HEK293 (cell line): ENCODE measurements at regions not wholly inside any gene's neighbourhood (a gene's known extent, or its start where the extent isn't known, plus 50 kb on each side); places are given as distances from the start of the nearest gene placed in this dataset.

ENCODE experiments used
- CTCF ChIA-PET: fragments of 350-600 bp; formaldehyde crosslinking; extraction: SDS; loops from one replicate; lab custom pipeline; 2021; ENCODE audit warnings: antibody characterized with exemption; lab: Yijun Ruan, JAX
- POLR2A ChIA-PET: fragments of 300-600 bp; formaldehyde crosslinking; extraction: SDS; loops from one replicate; lab custom pipeline; 2020; ENCODE audit warnings: antibody characterized with exemption, inconsistent platforms; lab: Yijun Ruan, JAX
- H3K27ac ChIP-seq: fragments of 200-500 bp; sonication (Bioruptor generic); 2 replicates; pipeline ENCODE4 v1.5.1; 2014; ENCODE audit warnings: low read depth, low read length, control low read depth, inconsistent platforms; ENCODE audit errors: extremely low read depth
- H3K36me3 ChIP-seq, 2 experiments: fragments of 200-500 bp in 1 of 2; sonication (Bioruptor generic) in 1 of 2; 1 replicate in 1 of 2; 2 replicates in 1 of 2; pipeline ENCODE4 v1.5.1; 2014 to 2017; ENCODE audit warnings: inconsistent platforms in 2 of 2, low read length in 2 of 2; ENCODE audit not compliant: control insufficient read depth in 2 of 2, insufficient read depth in 1 of 2
- H3K4me1 ChIP-seq: fragments of 200-500 bp; sonication (Bioruptor generic); 2 replicates; pipeline ENCODE4 v1.5.1; 2014; ENCODE audit warnings: mild to moderate bottlenecking, low read length, inconsistent platforms; ENCODE audit not compliant: control insufficient read depth, insufficient read depth
- H3K4me3 ChIP-seq: 2 replicates; pipeline ENCODE4 v1.5.1; 2011; ENCODE audit warnings: low read depth, mild to moderate bottlenecking, control low read depth, low read length, moderate library complexity
- H3K9me3 ChIP-seq: fragments of 200-500 bp; sonication (Bioruptor generic); 2 replicates; pipeline ENCODE4 v1.5.1; 2014; ENCODE audit warnings: low read depth, low read length, inconsistent platforms; ENCODE audit not compliant: control insufficient read depth, insufficient read depth
- KLF16 ChIP-seq: fragments of 450-650 bp; formaldehyde crosslinking; IDR thresholded peaks from 2 replicates; pipeline ENCODE4 v1.5.1; 2017; ENCODE audit warnings: missing biosample characterization, missing genetic modification characterization
- KLF17 ChIP-seq: fragments of 450-650 bp; formaldehyde crosslinking; IDR thresholded peaks from 2 replicates; pipeline ENCODE4 v1.5.1; 2016; ENCODE audit warnings: missing biosample characterization, missing genetic modification characterization
- KLF9 ChIP-seq: fragments of 450-650 bp; formaldehyde crosslinking; IDR thresholded peaks from 2 replicates; pipeline ENCODE4 v1.5.1; 2016; ENCODE audit warnings: missing biosample characterization, missing genetic modification characterization, low read depth
- SCRT1 ChIP-seq: fragments of 450-650 bp; formaldehyde crosslinking; IDR thresholded peaks from 2 replicates; pipeline ENCODE4 v1.5.1; 2016; ENCODE audit warnings: missing biosample characterization, missing genetic modification characterization, borderline replicate concordance
- TRIM28 ChIP-seq: IDR thresholded peaks from 2 replicates; pipeline ENCODE4 v1.6.1; 2011; ENCODE audit warnings: low read length, control low read depth, borderline replicate concordance
- ZBTB7A ChIP-seq: fragments of 450-650 bp; formaldehyde crosslinking; IDR thresholded peaks from 2 replicates; pipeline ENCODE4 v1.5.1; 2016; ENCODE audit warnings: low read depth, missing biosample characterization, missing genetic modification characterization
- ZNF114 ChIP-seq: fragments of 450-650 bp; formaldehyde crosslinking; IDR thresholded peaks from 2 replicates; pipeline ENCODE4 v1.5.0; 2017; ENCODE audit warnings: missing biosample characterization, missing genetic modification characterization
- ZNF155 ChIP-seq: fragments of 450-650 bp; formaldehyde crosslinking; IDR thresholded peaks from 2 replicates; pipeline ENCODE4 v1.5.1; 2016; ENCODE audit warnings: missing biosample characterization, missing genetic modification characterization
- ZNF18 ChIP-seq: fragments of 450-650 bp; formaldehyde crosslinking; IDR thresholded peaks from 2 replicates; pipeline ENCODE4 v1.5.1; 2016; ENCODE audit warnings: missing biosample characterization, missing genetic modification characterization
- ZNF202 ChIP-seq: fragments of 450-650 bp; formaldehyde crosslinking; IDR thresholded peaks from 2 replicates; pipeline ENCODE4 v1.5.1; 2016; ENCODE audit warnings: missing biosample characterization, missing genetic modification characterization, borderline replicate concordance
- ZNF24 ChIP-seq: fragments of 450-650 bp; formaldehyde crosslinking; IDR thresholded peaks from 2 replicates; pipeline ENCODE4 v1.5.1; 2016; ENCODE audit warnings: missing biosample characterization, missing genetic modification characterization
- ZNF248 ChIP-seq: fragments of 450-650 bp; formaldehyde crosslinking; IDR thresholded peaks from 2 replicates; pipeline ENCODE4 v1.5.1; 2017; ENCODE audit warnings: missing biosample characterization, missing genetic modification characterization
- ZNF350 ChIP-seq: fragments of 450-650 bp; formaldehyde crosslinking; IDR thresholded peaks from 2 replicates; pipeline ENCODE4 v1.5.0; 2017; ENCODE audit warnings: missing biosample characterization, mild to moderate bottlenecking, missing genetic modification characterization
- ZNF362 ChIP-seq: fragments of 450-650 bp; formaldehyde crosslinking; IDR thresholded peaks from 2 replicates; pipeline ENCODE4 v1.5.1; 2016; ENCODE audit warnings: missing biosample characterization, missing genetic modification characterization
- ZNF394 ChIP-seq: fragments of 450-650 bp; formaldehyde crosslinking; IDR thresholded peaks from 2 replicates; pipeline ENCODE4 v1.5.1; 2016; ENCODE audit warnings: missing biosample characterization, missing genetic modification characterization, mild to moderate bottlenecking, moderate library complexity, borderline replicate concordance
- ZNF501 ChIP-seq: fragments of 450-650 bp; formaldehyde crosslinking; IDR thresholded peaks from 2 replicates; pipeline ENCODE4 v1.5.1; 2016; ENCODE audit warnings: missing biosample characterization, missing genetic modification characterization
- ZNF513 ChIP-seq: fragments of 450-650 bp; IDR thresholded peaks from 2 replicates; pipeline ENCODE4 v1.5.1; 2018; ENCODE audit warnings: missing biosample characterization, missing genetic modification characterization
- ZNF514 ChIP-seq: fragments of 450-650 bp; formaldehyde crosslinking; IDR thresholded peaks from 2 replicates; pipeline ENCODE4 v1.5.1; 2016; ENCODE audit warnings: missing biosample characterization, missing genetic modification characterization
- ZNF530 ChIP-seq: fragments of 450-650 bp; formaldehyde crosslinking; IDR thresholded peaks from 2 replicates; pipeline ENCODE4 v1.5.1; 2016; ENCODE audit warnings: low read depth, missing biosample characterization, missing genetic modification characterization
- ZNF621 ChIP-seq: fragments of 450-650 bp; formaldehyde crosslinking; IDR thresholded peaks from 2 replicates; pipeline ENCODE4 v1.5.1; 2017; ENCODE audit warnings: missing biosample characterization, missing genetic modification characterization
- ZNF704 ChIP-seq: fragments of 450-650 bp; formaldehyde crosslinking; IDR thresholded peaks from 2 replicates; pipeline ENCODE4 v1.5.1; 2016; ENCODE audit warnings: missing biosample characterization, missing genetic modification characterization
- ZNF76 ChIP-seq: fragments of 450-650 bp; formaldehyde crosslinking; IDR thresholded peaks from 2 replicates; pipeline ENCODE4; 2016; ENCODE audit warnings: low read depth, missing biosample characterization, missing genetic modification characterization, borderline replicate concordance
- ZNF777 ChIP-seq: fragments of 450-650 bp; formaldehyde crosslinking; IDR thresholded peaks from 2 replicates; pipeline ENCODE4 v1.5.1; 2017; ENCODE audit warnings: missing biosample characterization, missing genetic modification characterization, borderline replicate concordance
- ZNF792 ChIP-seq: fragments of 450-650 bp; formaldehyde crosslinking; IDR thresholded peaks from 2 replicates; pipeline ENCODE4 v1.5.1; 2016; ENCODE audit warnings: missing biosample characterization, missing genetic modification characterization
- ZNF830 ChIP-seq: fragments of 450-650 bp; IDR thresholded peaks from 2 replicates; pipeline ENCODE4 v1.5.0; 2018; ENCODE audit warnings: missing biosample characterization, missing genetic modification characterization, low read depth, mild to moderate bottlenecking, moderate library complexity

GRCh38 chr20:24406251-24406650 lies 63.2 kb upstream of the SYNDIG1 start (continued):
- TF ChIP-seq ZNF362 (tag by site-specific recombination) = no peak
- no peak for TF ChIP-seq ZNF155
- no peak for TF ChIP-seq ZNF530 (tag by site-specific recombination)
- TF ChIP-seq KLF17 (tag by site-specific recombination) = no peak
- TF ChIP-seq ZNF513 (tag by site-specific recombination) = no peak
- no peak for TF ChIP-seq ZNF114 (tag by site-specific recombination)
- no peak for TF ChIP-seq ZNF704 (tag by site-specific recombination)

- Histone ChIP-seq H3K9me3 (no peaks in the 10 kb centered on the region), H3K36me3 (no peaks in the 10 kb centered on the region), H3K27ac (no peak overlapping the region), H3K4me3 (no peak overlapping the region), H3K4me1 (no peaks in the 10 kb centered on the region)
- ChIA-PET POLR2A (no interaction called here), CTCF (no interaction called here)
- TF ChIP-seq ZBTB7A (tag by site-specific recombination) = no peak
Measured at GRCh38 chr20:24405810-24406209, 63.6 kb upstream of the SYNDIG1 start.

- ChIA-PET POLR2A (no interaction called here), CTCF (interaction anchor here (0.6 kb wide), 1 partner anchor 121 kb away, joined by 4 read pairs; no protein-coding TSS in a partner anchor)
- no peaks in the 10 kb centered on the region for H3K4me1 ChIP-seq
- no peak overlapping the region for H3K27ac ChIP-seq
- no peak for TF ChIP-seq ZBTB7A (tag by site-specific recombination)
- no peak for TF ChIP-seq ZNF76
- no peak for TF ChIP-seq ZNF202 (tag by site-specific recombination)
- no peak for TF ChIP-seq ZNF792
- TF ChIP-seq ZNF621 = no peak
- no peak for TF ChIP-seq ZNF830 (tag by site-specific recombination)
- TF ChIP-seq ZNF777 (tag by site-specific recombination) = no peak
- no peak for TF ChIP-seq SCRT1 (tag by site-specific recombination)
- TF ChIP-seq ZNF394 = no peak
- no peak for TF ChIP-seq KLF9 (tag by site-specific recombination)
- no peak for TF ChIP-seq ZNF501 (tag by site-specific recombination)
- no peak for TF ChIP-seq ZNF24 (tag by site-specific recombination)
- no peak for TF ChIP-seq ZNF248 (tag by site-specific recombination)
- TF ChIP-seq TRIM28 = no peak
- no peak for TF ChIP-seq ZNF514
- no peak for TF ChIP-seq ZNF18
- no peak for TF ChIP-seq ZNF513 (tag by site-specific recombination)
- TF ChIP-seq ZNF350 (tag by site-specific recombination) = no peak
- no peak for TF ChIP-seq KLF16 (tag by site-specific recombination)
- no peak overlapping the region for H3K4me3 ChIP-seq
- no peaks in the 10 kb centered on the region for H3K9me3 ChIP-seq
- no peaks in the 10 kb centered on the region for H3K36me3 ChIP-seq
Measured at GRCh38 chr20:24403406-24403805, 66.0 kb upstream of the SYNDIG1 start.
